Activated CD4-positive, alpha-beta T cell treated with anti-CD3 and anti-CD28 coated beads, Interleukin-2, Interleukin-4, amounts not matched to agents 100 ng/mL and 50 ng/mL, durations not matched to agents 16 hours and 8 hours (primary cell): ENCODE measurements at regions not wholly inside any gene's neighbourhood (a gene's known extent, or its start where the extent isn't known, plus 50 kb on each side); places are given as distances from the start of the nearest gene placed in this dataset.
"Not testable (repeated sequence)": the region's sequence is repeated elsewhere in the genome, so short reads cannot be mapped to it uniquely, and the experiment has no call there.

Source experiments
- DNase-seq: peaks from one replicate; pipeline ENCODE4 v3.0.0-alpha.2; 2020; ENCODE audit warnings: low spot score

DNA sequence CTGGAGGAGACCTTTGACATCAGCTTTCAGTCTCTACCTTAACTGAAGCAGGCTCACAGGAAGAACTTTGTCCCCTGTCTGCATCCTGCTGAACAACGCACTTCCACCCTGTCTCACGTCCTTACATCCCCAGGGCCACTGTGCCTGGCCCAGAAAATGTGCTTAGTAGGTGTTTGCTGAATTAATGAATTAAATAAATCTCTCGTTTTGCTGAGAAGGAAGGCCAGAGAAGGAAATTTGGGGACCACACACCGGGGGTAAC is 54.3 kb upstream of the CREB3L1 start:
- DNase-seq = no peak

DNA sequence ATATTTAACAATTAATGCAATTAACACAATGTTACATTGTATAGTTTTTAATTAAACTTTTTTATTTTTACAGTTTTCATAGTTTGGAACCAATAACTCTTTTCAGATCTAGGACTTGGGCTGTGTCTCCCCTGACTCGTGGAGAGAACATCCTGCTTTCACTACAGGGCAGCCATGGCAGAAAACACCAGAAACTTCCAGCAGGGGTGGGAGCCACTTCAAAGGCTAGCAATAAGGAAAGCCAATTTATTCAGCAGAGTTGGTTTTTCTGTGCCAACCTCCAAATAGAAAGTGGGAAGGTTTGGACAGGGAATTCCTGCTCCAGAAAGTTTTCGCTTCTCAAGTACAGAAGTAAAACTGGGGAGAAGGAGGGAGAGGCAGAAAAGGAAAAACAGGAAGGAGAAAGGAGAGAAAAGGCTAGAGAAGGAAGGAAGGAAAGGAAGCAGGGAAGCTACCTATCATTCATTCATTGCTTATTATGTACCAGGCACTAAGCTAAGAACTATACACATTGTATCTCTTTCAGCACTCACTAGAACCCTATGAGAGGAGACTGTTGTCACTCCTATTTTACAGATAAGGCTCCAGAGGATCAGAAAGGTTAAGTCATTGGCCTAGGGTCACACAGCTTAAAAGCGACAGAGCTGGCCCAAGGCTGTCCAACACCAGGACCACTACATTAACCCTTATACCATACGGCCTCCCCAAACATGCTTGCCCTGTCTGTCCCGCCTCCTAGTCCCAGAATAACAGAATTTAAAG is 54.8 kb upstream of the CREB3L1 start:
- DNase-seq = no peak

GRCh38 chr11:46220313-46220712 is 57.1 kb upstream of the CREB3L1 start:
- no peak for DNase-seq

DNA sequence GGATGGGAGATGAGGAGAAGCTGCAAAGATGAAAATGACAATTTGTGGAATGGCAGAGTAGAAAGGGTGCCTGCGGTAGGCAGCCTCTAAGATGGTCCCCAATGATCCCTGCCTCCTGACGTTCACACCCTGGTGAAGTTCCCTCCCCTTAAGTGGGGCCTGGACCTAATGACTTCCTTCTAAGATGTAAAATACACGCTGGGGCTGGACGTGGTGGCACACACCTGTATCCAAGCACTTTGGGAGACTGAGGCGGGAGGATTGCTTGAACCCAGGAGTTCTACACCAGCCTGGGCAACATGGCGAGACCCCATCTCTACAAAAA is 60.7 kb upstream of the CREB3L1 start:
- DNase-seq = no peak

- DNase-seq = no peak
These were observed 61.3 kb upstream of the CREB3L1 start for GRCh38 chr11:46216019-46216764.

- DNase-seq = no peak
These were observed 62.1 kb upstream of the CREB3L1 start for GRCh38 chr11:46215208-46215931.

GRCh38 chr11:46212720-46213119 is 64.7 kb upstream of the CREB3L1 start:
- DNase-seq = no peak

DNA sequence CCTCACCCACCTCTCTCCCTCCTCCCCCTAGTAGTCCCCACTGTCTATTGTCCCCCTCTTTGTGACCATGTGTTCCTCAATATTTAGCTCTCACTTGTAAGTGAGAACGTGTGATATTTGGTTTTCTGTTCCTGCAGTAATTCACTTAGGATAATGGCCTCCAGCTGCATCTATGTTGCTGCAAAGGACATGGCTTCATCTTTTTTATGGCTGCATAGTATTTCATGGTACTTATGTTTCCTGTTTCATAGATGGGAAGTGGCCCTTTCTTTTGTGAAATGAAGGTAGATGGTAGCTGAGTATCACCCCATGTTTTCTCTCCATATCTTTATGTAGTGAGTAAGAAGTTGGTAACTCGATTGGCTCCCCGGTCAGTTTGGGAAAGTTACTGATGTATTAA is 66.6 kb upstream of the CREB3L1 start:
- no peak for DNase-seq

DNA sequence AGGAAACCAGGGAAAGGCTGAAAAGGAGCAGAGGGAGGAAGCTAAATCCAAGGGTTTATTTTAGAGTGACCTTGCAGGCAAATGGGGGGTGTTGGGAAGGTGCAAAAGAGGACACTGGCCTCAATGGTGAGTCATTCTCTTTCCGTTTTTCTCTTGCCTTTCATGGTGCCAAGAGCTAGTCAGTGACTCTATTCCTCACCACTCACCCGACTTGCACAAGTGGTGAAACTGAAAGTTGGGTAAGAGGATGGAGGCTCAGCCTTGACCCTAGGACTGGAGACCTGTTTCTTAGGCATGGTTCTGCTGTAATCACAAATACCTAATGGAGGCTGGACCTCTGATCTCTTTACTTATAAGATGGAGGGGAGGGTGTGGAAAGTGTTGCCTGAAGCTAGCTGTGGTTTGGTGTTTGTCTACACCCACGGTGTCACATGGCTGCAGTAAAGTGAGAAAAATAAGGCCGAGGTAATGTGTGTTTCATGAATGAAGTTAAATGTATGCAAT is 67.3 kb upstream of the CREB3L1 start:
- DNase-seq = peak; percentile 16

DNA sequence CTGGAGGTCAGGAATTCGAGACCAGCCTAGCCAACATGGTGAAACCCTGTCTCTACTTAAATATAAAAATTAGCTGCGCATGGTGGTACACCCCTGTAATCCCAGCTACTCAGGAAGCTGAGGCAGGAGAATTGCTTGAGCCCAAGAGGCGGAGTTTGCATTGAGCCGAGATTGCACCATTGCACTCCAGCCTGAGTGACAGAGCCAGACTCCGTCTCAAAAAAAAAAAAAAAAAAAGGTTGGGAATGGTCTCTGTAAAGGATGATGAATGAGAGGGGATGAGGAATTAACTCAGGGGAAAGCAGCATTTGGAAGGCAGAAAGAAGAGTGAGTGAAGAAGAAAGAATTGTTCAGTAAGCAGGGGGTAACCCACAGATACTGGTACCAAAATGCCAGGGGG is 67.8 kb upstream of the CREB3L1 start:
- not testable (repeated sequence) for DNase-seq

DNA sequence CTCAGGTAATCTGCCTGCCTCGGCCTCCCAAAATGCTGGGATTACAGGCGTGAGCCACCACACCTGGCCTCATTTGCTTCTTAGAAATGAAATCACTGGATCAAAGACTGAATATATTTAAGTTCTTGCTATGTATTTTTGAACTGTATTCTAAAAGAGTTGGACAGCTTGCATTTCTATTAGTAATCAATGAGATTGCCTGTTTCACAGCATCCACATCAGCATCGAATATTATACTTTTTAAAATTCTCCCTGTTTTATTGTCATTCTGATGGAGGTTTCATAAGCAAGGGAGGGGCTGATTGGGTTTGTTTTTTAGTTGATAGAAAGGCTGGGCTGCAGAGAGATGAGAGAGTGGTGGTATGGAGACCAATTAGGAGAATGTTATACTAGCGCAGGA is 68.7 kb upstream of the CREB3L1 start:
- DNase-seq = no peak

GRCh38 chr11:46207270-46207669 is 70.2 kb upstream of the CREB3L1 start:
- no peak for DNase-seq

- not testable (repeated sequence) for DNase-seq
These were observed 73.0 kb upstream of the CREB3L1 start for GRCh38 chr11:46204415-46204814.

GRCh38 chr11:46203746-46204145 is 73.7 kb upstream of the CREB3L1 start:
- DNase-seq = no peak

GRCh38 chr11:46202696-46203391 is 74.6 kb upstream of the CREB3L1 start:
- DNase-seq = no peak

GRCh38 chr11:46202149-46202548 is 75.3 kb upstream of the CREB3L1 start:
- DNase-seq = no peak

DNA sequence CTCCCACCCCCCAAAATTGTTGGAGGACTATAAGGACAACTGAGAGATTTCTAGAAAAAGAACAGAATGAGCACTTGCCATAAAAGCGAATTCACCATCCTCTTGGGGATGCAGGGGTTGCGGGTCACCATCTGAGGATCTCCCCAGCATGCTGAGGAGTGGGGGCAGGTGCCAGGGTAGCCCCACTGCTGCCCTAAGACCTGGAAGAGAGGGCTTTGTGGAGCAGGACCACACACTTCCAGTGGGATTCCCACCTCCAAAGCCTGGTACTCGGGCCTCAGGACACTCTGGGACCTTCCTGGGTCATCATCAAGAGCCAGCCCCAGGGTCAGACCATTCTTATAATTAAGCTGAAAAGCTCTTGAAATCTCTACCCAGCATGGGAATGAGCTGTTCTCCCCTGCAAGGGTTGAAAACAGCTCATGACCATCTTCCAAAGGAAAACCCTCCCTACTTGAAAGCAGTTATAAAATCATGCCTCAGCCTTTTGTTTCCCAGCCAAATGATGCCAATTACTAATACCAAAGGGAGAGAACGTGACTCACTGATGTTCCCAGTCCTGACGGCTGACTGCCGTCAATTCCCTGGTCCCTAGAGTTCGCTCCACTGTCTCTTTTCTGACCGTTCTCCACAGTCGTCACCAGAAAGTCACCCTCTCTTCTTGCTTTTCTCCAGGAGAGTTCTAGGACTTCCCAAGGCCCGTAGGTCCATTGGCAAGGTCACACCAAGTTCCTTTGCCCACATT is 76.8 kb upstream of the CREB3L1 start:
- no peak for DNase-seq

DNA sequence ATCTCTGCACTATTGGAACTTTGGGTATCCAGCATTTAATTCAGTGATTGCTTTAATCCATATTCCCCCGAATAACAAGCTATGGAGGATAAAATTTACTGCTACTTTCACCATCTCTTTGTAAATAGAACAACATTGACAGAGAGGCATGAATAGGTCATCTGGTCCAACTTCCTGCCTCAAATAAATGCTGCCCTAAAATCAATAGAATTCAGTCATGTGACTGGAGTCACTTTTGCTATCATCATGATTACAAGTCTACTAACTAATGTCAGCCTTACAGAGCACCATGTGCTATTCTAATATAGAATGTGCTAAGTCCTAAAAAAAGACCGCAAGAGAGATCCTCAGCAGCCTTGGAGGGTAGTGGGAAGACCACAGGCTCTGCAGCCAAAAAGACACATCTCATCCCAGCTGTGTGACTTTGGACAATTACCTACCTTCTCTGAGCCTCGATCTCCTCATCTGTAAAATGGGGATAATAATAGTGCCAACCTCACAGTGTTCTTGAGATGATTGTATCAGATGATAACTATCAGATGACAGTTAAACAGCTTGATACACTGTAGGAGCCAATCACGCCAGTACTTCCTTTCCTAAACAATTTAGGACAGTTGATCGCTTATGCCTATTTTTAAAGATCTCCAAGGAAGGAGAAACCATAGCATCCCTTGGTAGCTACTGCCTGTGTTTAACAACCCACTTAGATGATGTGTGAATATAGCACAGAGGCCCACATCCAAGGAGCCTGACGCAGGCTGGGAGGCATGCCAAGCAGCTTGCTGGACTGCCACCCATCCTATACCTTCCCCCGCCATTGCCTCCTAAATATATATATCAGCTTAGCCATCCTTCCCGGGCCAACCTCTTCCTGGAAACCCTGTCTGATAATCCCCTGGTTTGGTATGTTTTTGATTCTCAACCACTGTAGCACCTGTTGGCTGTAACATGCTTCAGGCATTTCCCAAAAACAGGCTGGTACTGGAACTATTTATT is 77.3 kb upstream of the PHF21A start:
- no peak for DNase-seq

- DNase-seq = no peak
These were observed 76.2 kb upstream of the PHF21A start for GRCh38 chr11:46197421-46197820.

- DNase-seq = no peak
These were observed 66.8 kb upstream of the PHF21A start for GRCh38 chr11:46188017-46188416.

DNA sequence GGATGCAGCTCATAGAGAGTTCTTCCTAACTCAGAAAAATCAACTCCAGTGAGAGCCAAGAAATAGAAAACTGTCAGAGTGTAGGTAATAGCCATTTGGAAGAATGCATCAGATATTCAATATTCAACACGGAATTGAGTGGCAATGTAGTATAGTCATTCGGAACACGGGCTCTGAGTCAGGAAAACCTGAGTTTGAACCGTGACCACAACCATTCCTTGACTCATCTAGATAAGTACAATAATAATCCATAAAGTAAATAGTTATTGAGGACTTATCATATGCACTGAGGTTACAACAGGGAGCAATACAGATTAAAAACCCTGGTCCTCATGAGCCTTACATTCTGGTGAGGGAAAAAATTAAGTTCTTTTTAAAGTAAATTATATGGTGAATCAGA is 62.6 kb upstream of the PHF21A start:
- DNase-seq = no peak
